ENCODE measurements at regions not wholly inside any gene's neighbourhood (a gene's known extent, or its start where the extent isn't known, plus 50 kb on each side); places are given as distances from the start of the nearest gene placed in this dataset.
"Not testable (repeated sequence)": the region's sequence is repeated elsewhere in the genome, so short reads cannot be mapped to it uniquely, and the experiment has no call there.

DNA sequence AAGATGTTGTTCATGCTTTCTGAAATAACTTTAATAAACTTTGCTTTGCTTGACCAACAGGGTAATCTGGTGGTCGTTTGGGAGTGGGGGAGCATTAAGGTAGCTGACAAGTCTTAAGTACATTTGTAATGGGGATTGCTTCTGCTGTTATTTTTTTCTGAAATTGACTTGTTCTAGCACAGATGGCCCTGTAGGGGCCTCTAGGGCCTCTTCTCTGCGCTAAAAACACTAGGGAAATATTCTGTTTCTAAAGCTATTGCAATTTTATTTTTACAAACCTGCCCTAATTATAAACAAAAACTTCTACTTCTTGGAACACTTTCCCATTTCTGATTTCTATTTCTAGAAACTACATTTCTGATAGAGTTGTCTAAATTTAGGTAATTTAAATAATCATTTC lies 191.3 kb upstream of the KCNJ3 start:
- no peak for DNase-seq

DNA sequence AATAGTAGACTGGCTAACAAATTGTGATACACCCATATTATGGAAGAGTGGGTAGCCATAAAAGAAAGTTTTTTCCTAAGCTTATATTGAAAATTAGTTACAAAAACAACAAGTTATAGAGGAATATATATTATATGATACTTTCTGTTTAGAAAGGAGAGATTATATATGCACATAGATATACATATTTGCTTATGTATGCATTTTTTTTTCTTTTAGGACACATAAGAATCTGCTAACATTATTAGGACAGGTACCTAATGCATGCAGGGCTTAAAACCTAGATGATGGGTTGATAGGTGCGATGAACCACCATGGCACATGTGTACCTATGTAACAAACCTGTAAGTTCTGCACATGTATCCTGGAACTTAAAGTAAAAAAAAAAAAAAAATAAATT lies 179.6 kb upstream of the KCNJ3 start:
- no peak for DNase-seq

DNA sequence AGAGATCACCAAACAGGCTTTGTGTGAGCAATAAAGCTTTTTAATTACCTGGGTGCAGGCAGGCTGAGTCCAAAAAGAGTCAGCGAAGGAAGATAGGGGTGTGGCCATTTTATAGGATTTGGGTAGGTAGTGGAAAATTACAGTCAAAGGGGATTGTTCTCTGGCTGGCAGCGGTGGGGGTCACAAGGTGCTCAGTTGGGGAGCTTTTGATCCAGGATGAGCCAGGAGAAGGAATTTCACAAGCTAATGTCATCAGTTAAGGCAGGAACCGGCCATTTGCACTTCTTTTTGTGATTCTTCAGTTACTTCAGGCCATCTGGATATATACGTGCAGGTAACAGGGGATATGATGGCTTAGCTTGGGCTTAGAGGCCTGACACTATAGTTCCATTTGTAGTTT lies 177.5 kb upstream of the KCNJ3 start:
- not testable (repeated sequence) for DNase-seq

DNA sequence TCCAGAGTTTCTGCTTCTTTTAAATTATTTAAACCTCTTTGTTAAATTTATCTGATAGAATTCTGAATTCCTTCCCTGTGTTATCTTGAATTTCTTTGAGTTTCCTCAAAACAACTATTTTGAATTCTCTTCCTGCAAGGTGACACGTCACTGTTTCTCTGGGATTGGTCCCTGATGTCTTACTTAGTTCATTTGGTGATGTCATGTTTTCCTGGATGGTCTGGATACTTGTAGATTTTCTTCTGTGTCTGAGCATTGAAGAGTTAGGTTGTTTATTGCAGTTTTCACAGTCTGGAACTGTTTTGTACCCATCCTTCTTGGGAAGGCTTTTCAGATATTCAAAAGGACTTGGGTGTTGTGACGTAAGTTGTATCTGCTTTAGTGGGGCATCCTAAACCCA lies 172.3 kb upstream of the KCNJ3 start:
- DNase-seq: no peak

DNA sequence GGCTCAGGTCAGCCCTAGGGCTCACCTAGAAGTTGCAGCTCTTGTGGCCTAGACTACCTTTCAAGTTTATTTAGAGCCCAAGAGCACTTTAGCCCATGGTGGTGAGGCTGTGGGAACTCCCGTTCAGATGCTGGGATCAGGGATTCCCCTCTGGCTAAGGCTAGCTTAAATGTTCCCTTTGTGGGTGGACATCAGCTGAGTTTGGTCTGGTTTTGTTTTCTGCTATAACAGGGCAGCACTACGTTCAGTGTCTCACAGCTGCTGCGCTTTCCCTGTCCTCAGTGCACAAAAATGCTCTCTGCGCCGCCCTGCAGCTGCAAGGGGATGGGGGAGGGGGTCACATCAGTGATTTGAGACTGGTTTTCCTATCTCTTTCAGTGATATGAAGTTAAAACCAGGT lies 170.5 kb upstream of the KCNJ3 start:
- no peak for DNase-seq

DNA sequence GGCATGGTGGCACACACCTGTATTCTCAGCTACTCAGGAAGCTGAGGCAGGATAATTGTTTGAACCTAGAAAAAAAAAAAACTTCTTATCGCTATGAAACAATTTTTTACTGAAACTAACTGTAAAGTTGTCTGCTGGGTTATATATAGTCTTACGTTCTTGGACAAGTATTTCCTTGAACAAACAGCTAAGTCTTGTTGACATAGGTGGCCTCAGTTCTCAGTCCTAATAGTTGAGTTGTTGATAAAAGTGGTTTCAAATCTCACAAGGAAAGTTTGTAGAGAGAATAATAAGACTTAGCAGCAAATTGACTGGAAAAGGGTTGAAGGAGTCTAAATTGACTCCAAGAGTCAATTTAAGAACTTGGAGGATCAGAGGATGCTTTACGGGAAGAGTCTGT lies 166.5 kb upstream of the KCNJ3 start:
- no peak for DNase-seq

DNA sequence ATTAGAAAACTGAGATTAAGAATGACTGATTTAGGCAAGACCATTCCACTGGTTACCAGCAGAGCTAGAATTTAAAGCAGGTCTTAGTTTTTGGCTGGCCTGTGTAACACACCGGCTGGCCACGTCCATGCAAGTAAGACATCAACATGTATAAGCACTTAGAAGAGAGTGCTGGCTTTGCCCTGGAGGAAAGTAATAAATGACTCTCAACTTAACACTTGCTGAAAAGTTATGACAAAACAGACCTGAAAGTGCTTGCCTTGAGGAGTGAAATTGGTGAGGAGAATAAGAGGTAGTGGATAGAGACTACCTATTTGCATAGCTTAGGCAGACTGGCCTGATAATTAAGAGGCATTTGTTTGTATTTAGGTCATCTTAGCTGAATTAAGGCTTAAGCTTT lies 165.7 kb upstream of the KCNJ3 start:
- DNase-seq: no peak

DNA sequence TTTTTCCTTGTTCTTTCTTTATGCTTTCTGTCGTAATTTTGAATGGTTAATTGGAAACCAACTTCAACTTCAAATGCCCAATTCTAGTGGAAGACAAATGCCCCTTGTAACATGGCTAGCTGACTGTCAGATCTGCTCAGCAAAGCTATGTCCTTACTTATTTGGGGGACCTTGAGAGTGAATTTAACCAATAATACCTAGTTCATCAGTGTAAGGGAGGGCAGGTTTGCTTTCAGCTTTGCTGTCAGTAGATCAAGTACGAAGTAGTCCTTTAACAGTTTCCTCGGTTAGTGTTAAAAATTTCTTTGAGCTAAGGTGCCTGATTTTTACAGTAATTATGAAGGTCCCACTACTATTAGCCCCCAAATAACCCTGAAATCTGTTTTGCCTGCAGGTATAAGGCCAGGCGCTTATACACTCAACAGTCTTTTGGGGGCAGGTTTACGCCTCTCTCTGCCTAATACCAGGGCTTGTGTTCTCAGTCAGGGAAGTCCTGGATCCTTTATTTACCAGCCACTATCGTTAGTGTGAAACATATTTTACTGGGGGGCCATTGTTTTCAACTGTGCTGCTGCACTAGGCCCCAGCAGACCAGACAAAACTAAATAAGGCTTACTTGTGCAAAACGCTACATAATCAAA lies 165.1 kb upstream of the KCNJ3 start:
- no peak for DNase-seq

DNA sequence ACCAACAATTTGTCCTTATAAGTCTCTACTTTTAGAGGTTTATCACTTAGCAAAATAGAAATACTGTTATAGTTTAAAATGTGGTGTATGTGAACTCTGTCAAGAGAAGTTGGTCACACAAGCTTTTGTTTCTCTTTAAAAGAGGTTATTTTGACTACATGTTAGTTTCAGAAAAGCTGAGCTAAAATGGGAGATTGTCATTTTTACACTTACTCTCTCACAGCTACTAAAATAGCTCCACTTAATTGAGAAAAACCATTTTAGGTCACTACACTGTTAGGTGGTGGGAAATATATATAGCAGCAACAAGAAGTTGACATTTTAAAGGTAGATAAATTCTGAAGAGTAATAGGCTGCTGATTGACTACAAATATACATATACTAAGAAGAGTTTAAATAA lies 161.5 kb upstream of the KCNJ3 start:
- no peak for DNase-seq

DNA sequence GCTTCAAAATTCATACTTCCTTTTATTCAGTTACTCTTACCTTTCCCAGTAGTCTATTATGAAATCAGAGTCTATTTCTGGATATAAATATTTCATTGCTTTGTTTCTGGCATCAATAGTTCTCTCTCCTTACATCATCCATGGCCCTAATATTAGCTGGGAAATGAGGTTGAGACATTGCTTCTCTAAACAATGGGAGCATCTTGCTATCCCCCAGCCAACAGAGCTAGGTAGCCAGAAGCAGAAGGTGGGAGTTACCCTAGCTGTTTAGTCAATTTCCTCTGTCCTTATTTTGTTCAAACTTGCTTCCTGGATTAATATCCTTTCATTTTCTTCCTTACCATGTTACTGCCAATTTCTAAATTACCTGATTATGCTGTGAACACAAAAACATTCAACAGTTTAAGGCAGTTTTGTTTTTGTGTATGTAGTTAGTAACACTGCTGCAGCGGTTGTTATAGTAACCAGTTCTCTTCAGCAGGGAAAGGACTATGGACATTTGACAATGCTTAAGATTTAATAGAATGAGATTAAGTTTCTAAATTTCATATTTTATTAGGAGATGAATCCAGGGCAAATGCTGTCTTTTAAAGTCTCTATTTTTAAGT lies 160.5 kb upstream of the KCNJ3 start:
- no peak for DNase-seq

DNA sequence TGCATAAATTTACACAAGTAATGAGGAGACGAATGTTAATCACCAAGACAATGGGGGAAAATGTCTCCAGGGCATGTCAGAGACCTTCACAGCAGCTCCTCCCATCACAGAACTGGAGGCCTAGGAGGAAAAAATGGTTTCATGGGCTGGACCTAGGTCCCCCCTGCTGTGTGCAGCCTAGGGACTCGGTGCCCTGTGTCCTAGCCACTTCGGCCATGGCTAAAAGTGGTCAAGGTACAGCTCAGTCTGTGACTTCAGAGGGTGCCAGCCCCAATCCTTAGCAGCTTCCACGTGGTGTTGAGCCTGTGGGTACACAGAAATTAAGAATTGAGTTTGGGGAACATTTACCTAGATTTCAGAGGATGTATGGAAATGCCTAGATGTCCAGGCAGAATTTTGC lies 152.2 kb upstream of the KCNJ3 start:
- DNase-seq: no peak

DNA sequence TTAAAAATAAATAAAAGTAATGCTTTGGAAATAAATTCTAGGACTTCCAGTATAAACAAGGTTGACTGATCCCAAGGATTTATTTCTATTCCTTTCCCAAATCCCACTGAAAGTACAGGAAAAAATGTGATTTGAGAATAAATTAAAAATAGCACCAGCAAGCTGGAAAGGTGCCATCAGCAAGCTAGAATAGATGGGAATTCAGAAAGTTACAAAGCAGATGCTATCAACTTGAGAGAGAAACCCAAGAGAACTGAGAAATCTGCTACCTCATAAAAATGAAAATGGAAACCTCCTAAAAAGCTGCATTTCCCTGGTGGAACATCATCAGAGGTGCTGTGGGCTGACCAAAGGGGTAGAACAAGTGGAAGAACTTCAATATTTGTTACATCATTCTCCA lies 148.6 kb upstream of the KCNJ3 start:
- DNase-seq: no peak

DNA sequence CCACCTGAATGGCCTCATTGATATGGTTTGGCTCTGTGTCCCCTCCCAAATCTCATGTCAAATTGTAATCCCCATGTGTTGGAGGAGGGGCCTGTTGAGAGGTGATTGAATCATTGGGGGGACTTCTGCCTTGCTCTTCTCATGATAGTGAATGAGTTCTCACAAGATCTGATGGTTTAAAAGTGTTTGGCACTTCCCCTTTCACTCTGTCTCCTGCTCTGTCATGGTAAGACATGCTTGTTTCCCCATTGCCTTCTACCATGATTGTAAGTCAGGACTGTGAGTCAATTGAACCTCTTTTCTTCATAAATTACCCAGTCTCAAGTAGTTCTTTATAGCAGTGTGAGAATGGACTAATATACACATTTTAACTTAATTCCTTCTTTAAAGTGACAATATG lies 146.8 kb upstream of the KCNJ3 start:
- DNase-seq: no peak

DNA sequence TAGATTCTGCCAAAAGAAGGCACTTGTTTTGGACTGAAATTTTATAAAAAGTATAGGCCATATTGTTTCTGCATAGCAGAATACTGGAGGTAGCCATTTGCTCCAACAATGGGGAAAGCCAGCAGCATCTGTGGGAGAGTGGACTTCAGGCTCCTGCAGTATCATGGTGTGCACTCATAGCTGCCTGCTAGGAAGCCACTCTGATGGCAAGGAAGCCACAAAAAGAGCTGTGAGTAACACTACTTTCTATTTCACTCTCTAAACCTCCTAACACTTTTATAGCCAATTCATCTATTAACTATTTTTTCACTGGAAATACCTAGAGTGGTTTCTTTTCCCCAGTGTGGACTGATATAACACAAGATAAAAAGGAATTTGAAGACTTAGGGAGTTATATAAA lies 144.4 kb upstream of the KCNJ3 start:
- DNase-seq: no peak

DNA sequence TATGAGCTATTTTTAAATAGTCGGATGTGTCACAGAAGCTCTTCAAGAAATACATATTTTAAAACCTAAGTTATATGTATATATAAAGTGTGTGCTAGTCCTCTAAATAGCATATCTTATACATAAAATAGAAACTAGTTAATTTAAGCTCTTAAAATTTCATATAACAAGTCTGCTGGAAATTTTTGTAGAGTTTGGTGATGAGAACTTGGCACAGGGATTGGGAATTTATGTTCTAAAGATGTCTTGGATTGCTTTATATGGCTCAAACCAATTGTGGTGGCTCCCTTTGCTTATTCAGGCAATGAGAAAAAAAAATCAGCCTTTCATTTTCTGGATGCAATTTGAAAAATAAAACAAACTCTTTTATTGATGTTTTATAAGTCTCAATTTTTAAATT lies 142.8 kb upstream of the KCNJ3 start:
- no peak for DNase-seq

DNA sequence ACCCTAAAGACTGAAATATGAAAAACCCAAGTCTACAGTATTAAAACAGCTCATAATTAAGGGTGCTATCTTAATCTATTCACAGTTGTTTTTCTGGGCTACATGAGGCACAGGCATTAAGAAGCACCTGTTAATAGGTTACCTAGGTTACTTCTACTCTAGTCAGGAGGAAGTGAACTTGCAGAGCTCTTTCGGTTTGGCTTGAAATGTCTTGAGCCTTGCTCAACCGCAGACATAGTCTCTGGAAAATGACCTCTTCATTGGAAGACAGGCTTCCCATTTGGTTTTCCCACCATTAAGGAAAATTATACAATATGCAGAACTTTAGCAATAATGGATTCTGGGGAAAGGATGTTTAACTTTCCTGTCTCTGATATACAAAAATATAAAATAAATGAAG lies 142.3 kb upstream of the KCNJ3 start:
- DNase-seq: no peak

DNA sequence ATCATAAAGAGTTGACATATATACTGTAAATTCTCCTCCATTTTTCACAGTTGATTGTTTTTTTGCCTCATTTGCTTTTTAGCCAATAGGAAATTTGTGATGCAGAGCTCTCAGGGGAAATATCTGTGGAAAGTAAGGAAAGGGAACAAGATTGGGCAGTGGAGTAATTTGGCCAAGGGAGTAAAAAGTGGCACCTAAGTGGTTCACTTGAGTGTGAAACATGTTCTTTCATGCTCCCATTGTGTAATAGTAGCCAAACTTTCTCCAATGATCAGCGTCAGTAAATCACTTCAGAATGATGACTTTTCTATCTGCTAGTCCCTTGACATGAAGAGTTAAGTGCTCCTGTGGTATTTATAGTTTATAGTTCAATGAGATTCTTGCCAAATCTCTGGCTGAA lies 141.9 kb upstream of the KCNJ3 start:
- DNase-seq: no peak

DNA sequence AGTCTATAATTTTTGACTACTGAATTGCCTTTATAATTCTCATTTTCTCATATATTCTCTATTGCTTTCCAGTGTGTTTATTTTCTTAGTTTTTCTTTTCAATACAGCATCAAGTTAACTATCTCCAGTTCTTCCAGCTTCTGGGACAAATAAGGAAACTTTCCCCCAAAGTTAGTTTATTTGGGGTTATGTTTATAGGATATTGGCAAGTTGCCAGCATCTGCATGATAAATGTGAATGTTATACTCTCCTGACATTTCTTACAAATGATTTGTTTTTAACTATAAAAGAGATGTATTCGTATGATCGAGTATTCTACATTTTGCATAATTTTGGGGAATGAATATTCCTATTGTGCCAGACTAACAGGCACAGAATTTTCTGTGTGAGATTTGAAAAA lies 140.6 kb upstream of the KCNJ3 start:
- DNase-seq: no peak

DNA sequence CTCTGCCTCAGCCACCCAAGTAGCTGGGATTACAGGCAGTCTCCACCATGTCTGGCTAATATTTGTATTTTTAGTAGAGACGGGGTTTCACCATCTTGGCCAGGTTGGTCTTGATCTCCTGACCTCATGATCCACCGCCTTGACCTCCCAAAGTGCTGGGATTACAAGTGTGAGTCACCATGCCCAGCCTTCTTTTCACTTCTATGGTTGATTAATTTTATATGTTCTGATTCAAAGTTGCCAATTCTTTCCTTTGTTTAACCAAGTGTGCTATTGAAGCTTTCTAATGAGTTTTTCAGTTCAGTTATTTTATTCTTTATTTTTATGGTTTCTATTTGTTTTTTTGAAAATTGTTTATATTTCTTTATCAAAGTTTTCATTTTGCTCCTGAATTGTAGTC lies 133.1 kb upstream of the KCNJ3 start:
- no peak for DNase-seq

DNA sequence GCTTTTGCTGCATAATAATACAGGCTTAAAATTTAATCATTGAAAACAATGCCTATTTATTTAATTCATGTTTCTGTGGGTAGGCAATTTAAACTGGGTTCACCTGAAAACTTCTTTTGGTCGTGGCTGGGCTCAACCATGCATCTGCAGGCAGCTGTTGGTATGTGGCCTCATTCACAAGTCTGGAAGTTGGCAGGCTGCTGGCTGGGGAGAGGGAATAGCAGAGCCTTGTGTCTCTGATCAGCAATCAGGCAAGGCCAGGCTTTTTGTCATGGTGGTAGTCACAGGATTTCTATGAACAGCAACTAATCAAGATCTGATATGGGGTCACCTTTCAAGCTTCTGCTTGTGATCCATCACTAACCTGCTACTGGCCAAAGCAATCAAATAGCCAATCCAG lies 130.1 kb upstream of the KCNJ3 start:
- no peak for DNase-seq

DNA sequence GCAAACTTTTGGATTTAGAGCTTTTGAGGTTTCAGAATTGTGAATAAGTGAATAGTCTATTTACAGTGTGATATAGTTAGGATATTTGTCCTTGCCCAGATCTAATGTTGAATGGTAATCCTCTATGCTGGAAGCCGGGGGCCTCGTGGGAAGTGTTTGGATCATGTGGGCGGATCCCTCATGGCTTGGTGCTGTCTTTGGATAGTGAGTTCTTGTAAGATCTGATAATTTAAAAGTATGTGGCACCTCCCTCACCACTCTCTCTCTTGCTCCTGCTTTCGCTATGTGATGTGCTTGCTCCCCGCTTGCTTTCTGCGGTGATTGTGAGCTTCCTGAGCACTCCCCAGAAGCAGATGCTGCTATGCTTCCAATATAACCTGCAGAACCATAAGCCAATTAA lies 128.0 kb upstream of the KCNJ3 start:
- no peak for DNase-seq

DNA sequence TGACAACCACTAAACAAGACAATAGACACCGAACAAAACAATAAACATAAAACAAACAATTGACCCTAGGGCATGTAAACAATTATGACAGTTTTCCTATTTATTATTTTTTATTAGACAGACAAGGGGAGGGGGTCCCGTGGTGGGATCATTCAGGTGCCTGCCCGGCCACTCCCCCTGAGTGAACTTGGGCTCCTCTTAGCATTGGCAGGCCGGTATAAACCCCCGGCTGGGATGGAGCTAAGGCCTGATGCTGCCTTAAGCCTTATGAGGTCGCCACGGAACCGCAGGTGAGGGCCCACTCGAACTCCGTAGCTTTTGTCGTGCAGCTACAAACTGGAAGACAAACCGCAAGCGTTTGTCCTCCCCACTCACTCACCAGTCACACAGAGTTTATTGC lies 121.8 kb upstream of the KCNJ3 start:
- not testable (repeated sequence) for DNase-seq

DNA sequence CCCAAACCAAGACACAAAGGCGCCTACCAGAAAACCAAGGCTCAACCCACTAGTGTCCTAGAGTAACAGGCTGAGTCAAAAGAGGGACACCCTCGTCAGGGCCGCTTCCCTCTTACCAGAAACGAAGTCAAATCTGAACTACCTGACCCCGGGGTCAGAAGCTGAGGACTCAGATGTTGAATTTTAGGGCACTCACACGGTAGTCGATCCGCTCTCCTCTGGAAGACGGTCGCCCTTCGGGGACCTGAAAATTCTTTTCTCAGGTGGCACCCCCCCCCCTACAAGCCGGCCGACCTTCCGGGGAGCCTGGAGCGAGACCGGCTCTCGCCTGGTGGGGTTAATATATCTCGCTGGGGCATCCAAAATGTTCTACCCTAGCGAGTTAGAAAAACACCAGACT lies 121.1 kb upstream of the KCNJ3 start:
- DNase-seq: no peak

DNA sequence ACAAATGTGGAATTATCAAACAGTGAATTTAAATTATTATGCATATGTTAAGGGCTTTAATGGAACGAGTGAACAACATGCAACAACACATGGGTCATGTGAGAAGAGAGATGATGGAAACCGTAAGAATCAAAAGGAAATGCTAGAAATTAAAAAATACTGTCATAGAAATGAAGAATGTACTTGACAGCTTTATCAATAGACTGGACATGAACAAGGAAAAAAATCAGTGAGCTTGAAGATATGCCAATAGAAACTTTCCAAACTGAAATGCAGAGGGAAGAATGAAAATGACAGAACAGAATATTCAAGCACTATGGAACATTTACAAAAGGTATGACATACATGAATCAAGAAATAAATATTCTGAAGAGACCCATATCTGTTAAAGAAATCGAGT lies 117.7 kb upstream of the KCNJ3 start:
- no peak for DNase-seq

DNA sequence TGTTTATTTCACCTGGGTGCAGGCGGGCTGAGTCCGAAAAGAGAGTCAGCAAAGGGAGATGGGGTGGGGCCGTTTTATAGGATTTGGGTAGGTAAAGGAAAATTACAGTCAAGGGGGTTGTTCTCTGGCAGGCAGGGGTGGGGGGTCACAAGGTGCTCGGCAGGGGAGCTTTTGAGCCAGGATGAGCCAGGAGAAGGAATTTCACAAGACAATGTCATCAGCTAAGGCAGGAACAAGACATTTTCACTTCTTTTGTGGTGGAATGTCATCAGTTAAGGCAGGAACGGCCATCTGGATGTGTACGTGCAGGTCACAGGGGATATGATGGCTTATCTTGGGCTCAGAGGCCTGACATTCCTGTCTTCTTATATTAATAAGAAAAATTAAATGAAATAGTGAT lies 115.8 kb upstream of the KCNJ3 start:
- not testable (repeated sequence) for DNase-seq
